ENCODE measurements at regions not wholly inside any gene's neighbourhood (a gene's known extent, or its start where the extent isn't known, plus 50 kb on each side); places are given as distances from the start of the nearest gene placed in this dataset.
A peak's percentile ranks its signal among the peaks of the same experiment; 100 is the strongest.

GRCh38 chrX:82648062-82648461 lies 860.0 kb upstream of the POU3F4 start:
- Histone ChIP-seq H3K27me3 (ENCODE audit: control insufficient read depth, insufficient read depth, low read length) (no peaks in the 10 kb centered on the region), H3K4me3 (ENCODE audit: low read length) (no peak overlapping the region), H3K27ac (ENCODE audit: low read length) (no peak overlapping the region), H3K9me3 (replicated peaks; ENCODE audit: control insufficient read depth, low read depth, low read length) (peaks cover 5% of the 10 kb centered on the region), H3K4me1 (ENCODE audit: control insufficient read depth, insufficient read depth, low read length) (no peaks in the 10 kb centered on the region), H3K36me3 (ENCODE audit: control insufficient read depth, insufficient read depth, low read length) (no peaks in the 10 kb centered on the region)
- WGBS (ENCODE audit: insufficient coverage): no CpG with 5 or more reads among the region's 2 CpGs
- DNase-seq: peak; percentile 1

GRCh38 chrX:82649645-82650044 lies 858.4 kb upstream of the POU3F4 start:
- Histone ChIP-seq H3K9me3 (replicated peaks; ENCODE audit: control insufficient read depth, low read depth, low read length) (peaks cover 5% of the 10 kb centered on the region), H3K27me3 (ENCODE audit: control insufficient read depth, insufficient read depth, low read length) (no peaks in the 10 kb centered on the region), H3K4me1 (ENCODE audit: control insufficient read depth, insufficient read depth, low read length) (no peaks in the 10 kb centered on the region), H3K4me3 (ENCODE audit: low read length) (no peak overlapping the region), H3K27ac (ENCODE audit: low read length) (no peak overlapping the region), H3K36me3 (ENCODE audit: control insufficient read depth, insufficient read depth, low read length) (no peaks in the 10 kb centered on the region)
- DNase-seq: no peak
- WGBS (ENCODE audit: insufficient coverage): 80% methylated on average over 1 of the region's 5 CpGs

GRCh38 chrX:82658492-82658891 lies 849.6 kb upstream of the POU3F4 start:
- no peaks in the 10 kb centered on the region for H3K4me1 ChIP-seq (ENCODE audit: control insufficient read depth, insufficient read depth, low read length)
- H3K4me3 ChIP-seq (ENCODE audit: low read length): no peak overlapping the region
- H3K36me3 ChIP-seq (ENCODE audit: control insufficient read depth, insufficient read depth, low read length): no peaks in the 10 kb centered on the region
- no peak for DNase-seq
- H3K27ac ChIP-seq (ENCODE audit: low read length): no peak overlapping the region
- WGBS (ENCODE audit: insufficient coverage): no CpG with 5 or more reads among the region's 3 CpGs
- H3K9me3 ChIP-seq (replicated peaks; ENCODE audit: control insufficient read depth, low read depth, low read length): no peaks in the 10 kb centered on the region
- H3K27me3 ChIP-seq (ENCODE audit: control insufficient read depth, insufficient read depth, low read length): no peaks in the 10 kb centered on the region

GRCh38 chrX:82666355-82666754 lies 841.7 kb upstream of the POU3F4 start:
- 50% methylated on average over 1 of the region's 3 CpGs for WGBS (ENCODE audit: insufficient coverage)
- no peaks in the 10 kb centered on the region for H3K4me1 ChIP-seq (ENCODE audit: control insufficient read depth, insufficient read depth, low read length)
- H3K36me3 ChIP-seq (ENCODE audit: control insufficient read depth, insufficient read depth, low read length): no peaks in the 10 kb centered on the region
- no peak overlapping the region for H3K27ac ChIP-seq (ENCODE audit: low read length)
- H3K9me3 ChIP-seq (replicated peaks; ENCODE audit: control insufficient read depth, low read depth, low read length): peaks cover 5% of the 10 kb centered on the region
- DNase-seq: no peak
- H3K27me3 ChIP-seq (ENCODE audit: control insufficient read depth, insufficient read depth, low read length): no peaks in the 10 kb centered on the region
- H3K4me3 ChIP-seq (ENCODE audit: low read length): no peak overlapping the region

- H3K27me3 ChIP-seq (ENCODE audit: control insufficient read depth, insufficient read depth, low read length): no peaks in the 10 kb centered on the region
- H3K36me3 ChIP-seq (ENCODE audit: control insufficient read depth, insufficient read depth, low read length): no peaks in the 10 kb centered on the region
- H3K9me3 ChIP-seq (replicated peaks; ENCODE audit: control insufficient read depth, low read depth, low read length): peaks cover 2% of the 10 kb centered on the region
- H3K27ac ChIP-seq (ENCODE audit: low read length): no peak overlapping the region
- no peaks in the 10 kb centered on the region for H3K4me1 ChIP-seq (ENCODE audit: control insufficient read depth, insufficient read depth, low read length)
- DNase-seq: no peak
- no peak overlapping the region for H3K4me3 ChIP-seq (ENCODE audit: low read length)
Measured at GRCh38 chrX:82675104-82675503, 833.0 kb upstream of the POU3F4 start.

GRCh38 chrX:82676386-82676785 lies 831.7 kb upstream of the POU3F4 start:
- Histone ChIP-seq H3K9me3 (replicated peaks; ENCODE audit: control insufficient read depth, low read depth, low read length) (peaks cover 2% of the 10 kb centered on the region), H3K36me3 (ENCODE audit: control insufficient read depth, insufficient read depth, low read length) (no peaks in the 10 kb centered on the region), H3K4me1 (ENCODE audit: control insufficient read depth, insufficient read depth, low read length) (no peaks in the 10 kb centered on the region), H3K27ac (ENCODE audit: low read length) (no peak overlapping the region), H3K4me3 (ENCODE audit: low read length) (no peak overlapping the region), H3K27me3 (ENCODE audit: control insufficient read depth, insufficient read depth, low read length) (no peaks in the 10 kb centered on the region)
- DNase-seq: no peak
- WGBS (ENCODE audit: insufficient coverage): 50% methylated on average over 1 of the region's 2 CpGs

GRCh38 chrX:82677286-82677685 lies 830.8 kb upstream of the POU3F4 start:
- DNase-seq: no peak
- Histone ChIP-seq H3K4me3 (ENCODE audit: low read length) (no peak overlapping the region), H3K9me3 (replicated peaks; ENCODE audit: control insufficient read depth, low read depth, low read length) (peaks cover 2% of the 10 kb centered on the region), H3K27me3 (ENCODE audit: control insufficient read depth, insufficient read depth, low read length) (no peaks in the 10 kb centered on the region), H3K36me3 (ENCODE audit: control insufficient read depth, insufficient read depth, low read length) (no peaks in the 10 kb centered on the region), H3K27ac (ENCODE audit: low read length) (no peak overlapping the region), H3K4me1 (ENCODE audit: control insufficient read depth, insufficient read depth, low read length) (no peaks in the 10 kb centered on the region)
- WGBS (ENCODE audit: insufficient coverage): no CpG with 5 or more reads among the region's 3 CpGs

- peak; percentile 28 for DNase-seq
- no peak overlapping the region for H3K4me3 ChIP-seq (ENCODE audit: low read length)
- no peak overlapping the region for H3K27ac ChIP-seq (ENCODE audit: low read length)
- no peaks in the 10 kb centered on the region for H3K27me3 ChIP-seq (ENCODE audit: control insufficient read depth, insufficient read depth, low read length)
- no CpG with 5 or more reads among the region's 3 CpGs for WGBS (ENCODE audit: insufficient coverage)
- no peaks in the 10 kb centered on the region for H3K9me3 ChIP-seq (replicated peaks; ENCODE audit: control insufficient read depth, low read depth, low read length)
- no peaks in the 10 kb centered on the region for H3K4me1 ChIP-seq (ENCODE audit: control insufficient read depth, insufficient read depth, low read length)
- H3K36me3 ChIP-seq (ENCODE audit: control insufficient read depth, insufficient read depth, low read length): no peaks in the 10 kb centered on the region
Measured at GRCh38 chrX:82692991-82693390, 815.1 kb upstream of the POU3F4 start.

- no peak for DNase-seq
- H3K9me3 ChIP-seq (replicated peaks; ENCODE audit: control insufficient read depth, low read depth, low read length): no peaks in the 10 kb centered on the region
- no peaks in the 10 kb centered on the region for H3K36me3 ChIP-seq (ENCODE audit: control insufficient read depth, insufficient read depth, low read length)
- no peaks in the 10 kb centered on the region for H3K27me3 ChIP-seq (ENCODE audit: control insufficient read depth, insufficient read depth, low read length)
- no peaks in the 10 kb centered on the region for H3K4me1 ChIP-seq (ENCODE audit: control insufficient read depth, insufficient read depth, low read length)
- no peak overlapping the region for H3K27ac ChIP-seq (ENCODE audit: low read length)
- no peak overlapping the region for H3K4me3 ChIP-seq (ENCODE audit: low read length)
- WGBS (ENCODE audit: insufficient coverage): no CpG with 5 or more reads among the region's 2 CpGs
Measured at GRCh38 chrX:82695066-82695465, 813.0 kb upstream of the POU3F4 start.

GRCh38 chrX:82703551-82703950 lies 804.5 kb upstream of the POU3F4 start:
- Histone ChIP-seq H3K9me3 (replicated peaks; ENCODE audit: control insufficient read depth, low read depth, low read length) (no peaks in the 10 kb centered on the region), H3K27me3 (ENCODE audit: control insufficient read depth, insufficient read depth, low read length) (no peaks in the 10 kb centered on the region), H3K27ac (ENCODE audit: low read length) (no peak overlapping the region), H3K4me1 (ENCODE audit: control insufficient read depth, insufficient read depth, low read length) (no peaks in the 10 kb centered on the region), H3K4me3 (ENCODE audit: low read length) (no peak overlapping the region), H3K36me3 (ENCODE audit: control insufficient read depth, insufficient read depth, low read length) (no peaks in the 10 kb centered on the region)
- 43% methylated on average over 3 of the region's 5 CpGs for WGBS (ENCODE audit: insufficient coverage)
- DNase-seq: no peak

- Histone ChIP-seq H3K27me3 (ENCODE audit: control insufficient read depth, insufficient read depth, low read length) (no peaks in the 10 kb centered on the region), H3K4me3 (ENCODE audit: low read length) (no peak overlapping the region), H3K36me3 (ENCODE audit: control insufficient read depth, insufficient read depth, low read length) (no peaks in the 10 kb centered on the region), H3K4me1 (ENCODE audit: control insufficient read depth, insufficient read depth, low read length) (no peaks in the 10 kb centered on the region), H3K9me3 (replicated peaks; ENCODE audit: control insufficient read depth, low read depth, low read length) (no peaks in the 10 kb centered on the region), H3K27ac (ENCODE audit: low read length) (no peak overlapping the region)
- DNase-seq: peak; percentile 2
- WGBS (ENCODE audit: insufficient coverage): no CpG with 5 or more reads among the region's 4 CpGs
Measured at GRCh38 chrX:82711457-82711856, 796.6 kb upstream of the POU3F4 start.
